ENCODE measurements at regions not wholly inside any gene's neighbourhood (a gene's known extent, or its start where the extent isn't known, plus 50 kb on each side); places are given as distances from the start of the nearest gene placed in this dataset.
"Not testable (repeated sequence)": the region's sequence is repeated elsewhere in the genome, so short reads cannot be mapped to it uniquely, and the experiment has no call there.

GRCh38 chr7:12032146-12032545, 178.9 kb upstream of the TMEM106B start:
- Histone ChIP-seq H3K9me3 (no peaks in the 10 kb centered on the region), H3K4me3 (no peak overlapping the region), H3K27ac (no peak overlapping the region), H3K36me3 (no peaks in the 10 kb centered on the region), H3K4me1 (no peaks in the 10 kb centered on the region), H3K27me3 (no peaks in the 10 kb centered on the region)
- intact Hi-C loops (cut with DNase I; ENCODE audit: low total_unique reads) (no loop called here), in situ Hi-C loops (cut with MboI; ENCODE audit: low pct_ligation_motif_present in 1 of 4, low pct_unique_long_range_greater_than_20kb in 1 of 4, low sequenced_read_pairs in 3 of 4) (no loop called here)
- no peak for TF ChIP-seq POLR2AphosphoS5 (IDR thresholded peaks at IDR 0.05)
- no peak for TF ChIP-seq EP300 (IDR thresholded peaks at IDR 0.05; ENCODE audit: low read depth)
- no peak for TF ChIP-seq CTCF (IDR thresholded peaks at IDR 0.05)
- no peak for TF ChIP-seq POLR2A (IDR thresholded peaks at IDR 0.05)
- WGBS, 2 donors (ENCODE audit: low coverage in 1 of 2), result 36 to 65% methylated on average over 1 of the region's 1 CpG
- DNase-seq, result no peak

- DNase-seq; intact Hi-C loops (cut with DNase I; ENCODE audit: low total_unique reads); in situ Hi-C loops (cut with MboI; ENCODE audit: low pct_ligation_motif_present in 1 of 4, low pct_unique_long_range_greater_than_20kb in 1 of 4, low sequenced_read_pairs in 3 of 4): not testable (repeated sequence)
Observed at GRCh38 chr7:12043457-12043856, 167.6 kb upstream of the TMEM106B start.

GRCh38 chr7:12052211-12052610, 158.9 kb upstream of the TMEM106B start:
- peaks cover 5 to 13% of the 10 kb centered on the region in 2 donors for H3K9me3 ChIP-seq
- H3K36me3 ChIP-seq, result no peaks in the 10 kb centered on the region
- no peaks in the 10 kb centered on the region for H3K27me3 ChIP-seq
- DNase-seq, result no peak
- no peaks in the 10 kb centered on the region for H3K4me1 ChIP-seq
- in situ Hi-C loops (cut with MboI; ENCODE audit: low pct_ligation_motif_present in 1 of 4, low pct_unique_long_range_greater_than_20kb in 1 of 4, low sequenced_read_pairs in 3 of 4) (loop anchor here in 2 of 4 donors (25.0 kb wide), 2 partner anchors 260 to 615 kb away; no protein-coding TSS in a partner anchor), intact Hi-C loops (cut with DNase I; ENCODE audit: low total_unique reads) (no loop called here)
- whole genome bisulfite sequencing, 2 donors (ENCODE audit: low coverage in 1 of 2), result 87 to 93% methylated on average over 2 of the region's 2 CpGs
- TF ChIP-seq POLR2AphosphoS5 (IDR thresholded peaks at IDR 0.05) (no peak), POLR2A (IDR thresholded peaks at IDR 0.05) (no peak), EP300 (IDR thresholded peaks at IDR 0.05; ENCODE audit: low read depth) (no peak), CTCF (IDR thresholded peaks at IDR 0.05) (no peak)
- no peak overlapping the region for H3K27ac ChIP-seq
- H3K4me3 ChIP-seq, result no peak overlapping the region

More at GRCh38 chr7:12043457-12043856, 167.6 kb upstream of the TMEM106B start:
- not testable (repeated sequence) for H3K36me3 ChIP-seq, H3K4me1 ChIP-seq, H3K27ac ChIP-seq, H3K27me3 ChIP-seq, H3K9me3 ChIP-seq, H3K4me3 ChIP-seq

GRCh38 chr7:12053561-12053960, 157.5 kb upstream of the TMEM106B start:
- DNase-seq, result no peak
- WGBS, 2 donors (ENCODE audit: low coverage in 1 of 2), result 82 to 89% methylated on average over 5 of the region's 5 CpGs
- Histone ChIP-seq H3K9me3 (peaks cover 5 to 22% of the 10 kb centered on the region in 2 donors), H3K4me3 (no peak overlapping the region), H3K27me3 (no peaks in the 10 kb centered on the region), H3K27ac (no peak overlapping the region), H3K36me3 (no peaks in the 10 kb centered on the region), H3K4me1 (no peaks in the 10 kb centered on the region)
- intact Hi-C loops (cut with DNase I; ENCODE audit: low total_unique reads), result no loop called here
- no peak for TF ChIP-seq CTCF (IDR thresholded peaks at IDR 0.05)
- TF ChIP-seq EP300 (IDR thresholded peaks at IDR 0.05; ENCODE audit: low read depth), result no peak
- no peak for TF ChIP-seq POLR2AphosphoS5 (IDR thresholded peaks at IDR 0.05)
- no peak for TF ChIP-seq POLR2A (IDR thresholded peaks at IDR 0.05)
- in situ Hi-C loops (cut with MboI; ENCODE audit: low pct_ligation_motif_present in 1 of 4, low pct_unique_long_range_greater_than_20kb in 1 of 4, low sequenced_read_pairs in 3 of 4), result loop anchor here in 2 of 4 donors (25.0 kb wide), 2 partner anchors 259 to 616 kb away; no protein-coding TSS in a partner anchor

GRCh38 chr7:12054830-12055229, 156.3 kb upstream of the TMEM106B start:
- H3K27me3 ChIP-seq, result no peaks in the 10 kb centered on the region
- no peak overlapping the region for H3K4me3 ChIP-seq
- TF ChIP-seq CTCF (IDR thresholded peaks at IDR 0.05) (no peak), EP300 (IDR thresholded peaks at IDR 0.05; ENCODE audit: low read depth) (no peak), POLR2A (IDR thresholded peaks at IDR 0.05) (no peak), POLR2AphosphoS5 (IDR thresholded peaks at IDR 0.05) (no peak)
- intact Hi-C loops (cut with DNase I; ENCODE audit: low total_unique reads) (no loop called here), in situ Hi-C loops (cut with MboI; ENCODE audit: low pct_ligation_motif_present in 1 of 4, low pct_unique_long_range_greater_than_20kb in 1 of 4, low sequenced_read_pairs in 3 of 4) (loop anchor here in 2 of 4 donors (25.0 kb wide), 2 partner anchors 257 to 618 kb away; no protein-coding TSS in a partner anchor)
- H3K4me1 ChIP-seq, result no peaks in the 10 kb centered on the region
- H3K36me3 ChIP-seq, result no peaks in the 10 kb centered on the region
- H3K27ac ChIP-seq, result no peak overlapping the region
- peaks cover 5 to 22% of the 10 kb centered on the region in 2 donors for H3K9me3 ChIP-seq
- DNase-seq, result no peak
